ENCODE measurements at regions not wholly inside any gene's neighbourhood (a gene's known extent, or its start where the extent isn't known, plus 50 kb on each side); places are given as distances from the start of the nearest gene placed in this dataset.
"Not testable (repeated sequence)": the region's sequence is repeated elsewhere in the genome, so short reads cannot be mapped to it uniquely, and the experiment has no call there.

DNA sequence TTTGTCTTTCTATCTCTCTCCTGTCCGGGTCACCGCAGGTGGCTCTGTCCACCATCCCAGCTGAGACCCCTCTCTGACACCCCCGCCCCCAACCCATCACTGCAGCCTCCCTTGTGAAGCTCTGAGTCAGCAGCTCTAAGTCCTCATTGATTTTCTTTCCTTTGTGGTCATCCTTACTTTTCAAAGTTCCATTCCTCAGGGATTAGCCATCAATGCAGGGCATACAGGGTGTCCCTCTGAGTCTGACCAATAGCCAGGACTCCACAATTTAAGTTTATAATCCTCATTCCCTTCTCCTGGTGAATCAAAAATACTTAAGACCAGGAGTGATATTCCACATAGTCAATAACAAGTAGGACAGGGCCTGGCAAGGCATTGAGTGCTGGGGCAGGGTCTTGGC is 333.3 kb upstream of the CNR1 start:
- no peak for DNase-seq

DNA sequence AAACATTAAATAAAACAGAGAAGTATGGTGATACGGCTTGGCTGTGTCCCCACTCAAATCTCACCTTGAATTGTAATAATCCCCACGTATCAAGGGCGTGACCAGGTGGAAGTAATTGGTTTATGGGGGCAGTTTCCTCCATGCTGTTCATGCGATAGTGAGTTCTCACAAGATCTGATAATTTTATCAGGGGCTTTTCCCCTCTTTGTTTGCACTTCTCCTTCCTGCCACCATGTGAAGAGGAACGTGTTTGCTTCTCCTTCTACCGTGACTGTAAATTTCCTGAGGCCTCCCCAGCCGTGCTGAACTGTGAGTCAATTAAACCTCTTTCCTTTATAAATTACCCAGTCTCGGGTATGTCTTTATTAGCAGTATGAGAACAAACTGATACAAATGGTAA is 331.3 kb upstream of the CNR1 start:
- not testable (repeated sequence) for DNase-seq

GRCh38 chr6:88494401-88495140 is 328.4 kb upstream of the CNR1 start:
- DNase-seq, result no peak

- no peak for DNase-seq
These were observed 327.6 kb upstream of the CNR1 start for GRCh38 chr6:88493717-88494116.

GRCh38 chr6:88492824-88493223 is 326.7 kb upstream of the CNR1 start:
- DNase-seq, result no peak

DNA sequence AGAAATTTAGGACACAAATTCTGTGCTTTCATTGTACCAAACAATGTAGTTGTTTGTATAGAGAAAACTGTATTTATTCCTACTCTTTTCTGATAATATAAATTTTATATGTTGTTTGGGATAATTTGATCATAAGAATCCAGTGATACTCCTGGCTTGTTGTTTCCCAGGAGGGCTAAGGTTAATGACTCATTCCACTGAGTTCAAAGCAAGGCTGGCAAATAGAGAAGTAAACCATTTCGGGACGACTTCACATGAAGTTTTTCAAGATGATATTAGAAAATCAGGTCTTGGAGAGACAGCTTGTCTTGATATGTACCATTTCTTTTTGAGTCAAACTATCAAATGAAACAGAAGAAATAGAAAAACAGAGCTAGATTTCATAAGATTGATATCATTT is 326.1 kb upstream of the CNR1 start:
- DNase-seq, result no peak

DNA sequence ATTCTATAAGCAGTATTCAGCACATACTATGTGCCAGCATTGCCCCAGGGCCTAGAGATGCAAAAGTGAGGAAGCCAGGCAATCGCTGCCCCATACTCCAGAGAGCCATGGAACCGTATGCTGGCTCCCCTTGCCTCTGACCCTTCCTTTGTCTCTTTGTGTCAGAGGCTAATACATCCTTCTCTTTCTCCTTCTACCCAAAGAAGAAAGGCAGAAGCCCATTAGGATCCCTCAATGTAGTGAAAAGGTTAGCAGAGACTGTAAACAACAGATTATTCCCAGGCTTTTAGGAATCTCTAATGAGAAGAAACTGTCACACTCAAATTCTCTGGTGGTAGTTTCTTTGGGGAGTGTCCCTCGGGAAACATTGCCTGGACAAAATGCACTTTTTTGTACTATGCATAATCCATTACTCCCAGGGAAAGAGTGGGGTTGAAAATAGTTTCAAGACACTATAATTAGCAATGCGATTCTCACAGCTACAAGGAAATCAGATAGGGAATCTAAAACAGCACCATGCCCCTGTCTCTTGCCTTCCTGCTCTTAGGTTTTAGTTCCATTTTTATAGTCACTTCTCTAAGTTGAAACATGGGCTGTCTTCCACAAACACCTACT is 325.2 kb upstream of the CNR1 start:
- DNase-seq, result no peak

- no peak for DNase-seq
These were observed 324.7 kb upstream of the CNR1 start for GRCh38 chr6:88490908-88491264.

DNA sequence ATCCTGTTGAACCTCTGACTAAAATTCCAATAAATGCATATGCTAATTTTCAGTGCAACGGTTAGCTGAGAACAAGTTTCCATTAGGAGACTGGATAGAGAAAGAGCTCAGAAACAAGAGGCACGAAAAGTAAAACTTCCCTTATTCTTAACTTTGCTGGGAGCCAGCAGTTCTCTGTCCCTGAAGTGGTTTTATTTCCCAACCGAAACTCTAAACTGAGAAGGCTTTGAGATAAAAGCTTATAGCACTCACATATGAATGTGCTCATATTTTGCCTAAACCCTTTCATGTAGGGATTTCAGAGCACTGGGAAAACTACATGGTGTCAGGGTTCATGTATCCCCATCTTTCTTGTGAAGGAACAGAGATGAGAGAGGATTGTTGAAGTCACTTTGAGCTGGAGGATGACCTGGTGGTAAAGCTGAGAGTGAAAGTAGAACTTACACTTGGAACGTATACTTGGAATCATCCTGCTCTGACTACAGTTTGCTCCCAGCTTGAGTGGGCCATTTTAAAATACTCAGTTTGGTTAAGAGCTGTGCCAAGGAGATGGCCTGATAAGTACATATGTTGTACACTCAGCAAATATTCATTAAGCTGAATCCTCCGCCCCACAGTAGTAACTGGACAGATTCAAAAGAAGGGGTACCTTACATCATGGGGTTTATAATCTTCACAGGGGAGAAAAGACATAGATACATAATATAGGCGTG is 324.2 kb upstream of the CNR1 start:
- no peak for DNase-seq

DNA sequence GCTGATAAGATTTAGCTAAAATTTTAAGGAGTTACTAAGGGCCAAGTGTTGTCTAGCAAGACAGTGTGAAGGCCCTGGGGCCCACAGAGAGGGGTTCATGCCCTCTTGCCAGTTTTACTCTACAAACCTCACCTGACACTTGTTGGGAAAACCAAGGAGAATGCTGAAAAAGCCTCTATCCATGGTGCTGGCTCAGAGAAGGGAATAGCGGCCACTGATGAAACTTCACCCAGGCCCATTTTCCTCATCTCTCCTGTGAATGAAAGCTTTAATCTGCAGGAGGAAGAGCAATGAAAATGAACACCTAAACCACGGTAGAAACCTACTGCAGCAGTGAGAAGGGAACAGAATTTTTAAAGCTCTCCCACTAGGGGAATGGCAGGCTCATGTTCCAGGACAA is 317.3 kb upstream of the CNR1 start:
- DNase-seq, result no peak

DNA sequence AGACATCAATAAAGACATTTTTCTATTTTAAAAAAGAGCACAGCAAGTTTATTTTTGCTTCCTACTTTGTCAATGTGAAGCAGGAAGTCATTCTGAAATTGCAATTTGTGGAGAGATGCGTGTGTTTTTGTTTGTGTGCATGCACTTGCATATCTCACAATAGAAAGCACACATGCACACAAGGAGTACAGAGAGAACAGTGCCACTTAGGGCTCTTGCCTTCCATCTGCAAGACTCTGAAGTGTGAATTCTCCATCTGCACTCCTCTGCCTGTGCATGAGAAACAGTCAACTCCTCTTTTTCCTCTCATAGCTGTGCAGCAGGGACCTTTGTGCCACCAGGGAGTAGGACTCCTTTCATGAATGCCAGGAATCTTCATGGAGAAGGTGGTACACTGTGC is 316.3 kb upstream of the CNR1 start:
- no peak for DNase-seq

DNA sequence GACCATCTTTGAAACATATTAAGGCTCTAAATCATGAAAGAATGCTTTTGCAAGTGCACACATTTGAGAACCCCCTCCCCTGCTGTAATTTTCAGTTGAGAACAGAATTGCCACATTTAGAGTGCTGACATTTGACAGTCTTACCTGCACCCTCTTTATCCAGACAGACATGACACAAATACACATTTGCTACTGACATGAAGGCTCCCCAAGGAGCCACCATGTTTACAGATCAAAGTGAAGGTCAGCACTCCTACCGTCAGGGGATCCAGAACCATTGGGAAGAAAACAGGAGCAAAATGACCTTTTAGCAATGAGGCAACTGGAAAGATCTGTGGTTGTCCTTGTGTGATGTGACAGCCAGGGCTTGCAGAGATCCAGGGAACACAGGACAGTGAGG is 315.4 kb upstream of the CNR1 start:
- DNase-seq, result no peak

GRCh38 chr6:88480816-88481215 is 314.7 kb upstream of the CNR1 start:
- peak; percentile 9 for DNase-seq

GRCh38 chr6:88477413-88477812 is 311.3 kb upstream of the CNR1 start:
- no peak for DNase-seq

DNA sequence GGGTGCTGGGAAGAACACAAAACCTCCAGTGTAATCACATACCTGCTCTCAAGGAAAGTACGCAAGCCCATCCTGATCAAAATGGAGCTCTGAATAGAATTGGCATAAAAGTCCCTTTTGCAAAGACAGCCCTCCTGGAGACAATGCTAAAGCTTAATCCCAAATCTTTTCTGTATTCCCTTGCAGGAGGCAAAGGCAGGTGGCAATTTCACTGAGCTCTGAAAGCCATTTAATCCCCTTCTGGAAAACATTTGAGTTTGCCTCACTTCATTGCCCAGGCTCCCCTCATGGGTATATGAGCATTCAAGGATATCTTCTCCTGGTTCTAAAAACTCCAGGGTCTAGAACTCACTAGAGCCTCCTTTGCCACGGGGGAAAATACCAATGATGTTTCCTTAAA is 310.2 kb upstream of the CNR1 start:
- no peak for DNase-seq

GRCh38 chr6:88474720-88475119 is 308.6 kb upstream of the CNR1 start:
- DNase-seq, result no peak

- no peak for DNase-seq
These were observed 307.4 kb upstream of the CNR1 start for GRCh38 chr6:88473589-88473988.

GRCh38 chr6:88472851-88473525 is 306.8 kb upstream of the CNR1 start:
- DNase-seq, result no peak

DNA sequence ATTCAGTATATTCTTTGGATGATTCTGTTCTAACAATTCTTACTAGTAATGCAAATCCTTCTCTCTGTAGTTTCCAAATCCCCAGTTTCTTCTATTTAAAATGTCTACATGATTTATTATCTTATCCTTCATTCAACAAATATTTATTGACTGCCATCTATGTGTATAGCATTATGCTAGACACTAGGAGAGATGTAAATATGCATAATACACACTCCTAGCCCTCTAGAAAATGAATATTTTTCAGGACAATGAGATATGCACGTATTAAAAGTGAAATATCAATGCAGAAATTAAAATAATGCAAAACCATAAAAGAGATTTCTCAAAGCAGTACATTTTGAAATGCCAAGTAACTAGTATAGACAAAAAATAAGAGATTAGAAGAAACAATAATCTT is 293.5 kb upstream of the CNR1 start:
- no peak for DNase-seq

DNA sequence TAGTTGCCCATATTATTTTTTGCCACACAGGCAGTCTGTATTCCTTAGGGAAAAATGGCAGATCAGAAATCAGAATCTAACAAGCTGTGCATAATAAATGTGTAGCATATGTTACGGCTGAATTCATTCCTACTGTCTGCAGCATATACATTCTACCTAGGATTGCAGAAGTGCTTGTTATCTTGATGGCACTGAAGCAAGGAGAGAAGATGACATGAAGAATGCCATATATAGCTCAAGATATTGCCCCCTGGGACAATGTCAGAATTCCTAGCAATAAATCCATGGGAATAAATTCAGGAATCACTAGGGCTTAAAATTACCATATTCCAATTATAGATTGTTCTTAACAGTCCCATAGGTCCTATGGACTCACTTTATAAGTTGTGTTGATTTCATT is 293.0 kb upstream of the CNR1 start:
- no peak for DNase-seq

GRCh38 chr6:88458662-88459061 is 292.5 kb upstream of the CNR1 start:
- peak; percentile 26 for DNase-seq

DNA sequence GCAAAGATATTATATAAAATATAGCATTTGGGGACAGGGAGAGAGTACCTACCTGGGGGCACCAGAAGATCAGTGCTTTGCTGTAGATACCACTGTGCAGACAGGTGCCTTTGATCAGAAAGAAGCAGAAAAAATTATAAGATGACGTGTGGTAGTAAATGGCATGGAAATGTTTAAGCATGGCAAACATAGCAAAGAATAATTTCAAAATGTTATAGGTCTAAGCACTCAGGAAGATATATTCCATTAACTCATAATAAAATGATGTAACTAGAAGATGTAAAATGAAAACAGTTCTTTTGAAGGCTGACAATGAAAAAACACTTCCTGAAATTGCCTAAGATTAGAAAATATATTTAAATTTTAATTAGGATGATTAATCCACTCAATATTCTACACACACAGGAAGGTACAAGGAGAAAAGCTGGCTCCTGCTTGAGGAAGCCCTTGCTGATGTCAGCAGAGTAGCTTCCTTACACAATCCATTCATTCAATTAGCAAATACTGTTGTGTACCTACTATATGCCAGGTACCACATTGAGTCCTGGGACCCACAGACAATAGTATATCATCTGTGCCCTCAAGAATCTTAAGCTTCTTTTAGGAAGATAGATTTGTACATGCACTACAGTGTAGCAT is 290.2 kb upstream of the CNR1 start:
- no peak for DNase-seq

GRCh38 chr6:88455317-88455716 is 289.2 kb upstream of the CNR1 start:
- DNase-seq, result no peak

Data from NCI-H2227 treated with DMSO at 0.1 percent for 48 hours (cell line).